Glutamatergic neuron (in vitro differentiated cells): ENCODE measurements at regions not wholly inside any gene's neighbourhood (a gene's known extent, or its start where the extent isn't known, plus 50 kb on each side); places are given as distances from the start of the nearest gene placed in this dataset.

Experiments used
- DNase-seq: peaks from one replicate; pipeline ENCODE4 v3.0.0; 2022
- H3K27ac Mint-ChIP-seq: one replicate; pipeline ENCODE4 v1.8.0; 2020; ENCODE audit warnings: mild to moderate bottlenecking, mixed read lengths, inconsistent platforms; ENCODE audit not compliant: unreplicated experiment
- H3K27me3 Mint-ChIP-seq: one replicate; pipeline ENCODE4 v1.8.0; 2020; ENCODE audit warnings: mild to moderate bottlenecking, moderate library complexity, mixed read lengths, inconsistent platforms; ENCODE audit not compliant: unreplicated experiment
- H3K36me3 Mint-ChIP-seq: one replicate; pipeline ENCODE4 v1.8.0; 2020; ENCODE audit warnings: mild to moderate bottlenecking, mixed read lengths, inconsistent platforms; ENCODE audit not compliant: unreplicated experiment
- H3K4me1 Mint-ChIP-seq: one replicate; pipeline ENCODE4 v1.8.0; 2020; ENCODE audit warnings: mild to moderate bottlenecking, low read depth, mixed read lengths, inconsistent platforms; ENCODE audit not compliant: unreplicated experiment
- H3K4me3 Mint-ChIP-seq: one replicate; pipeline ENCODE4 v1.8.0; 2020; ENCODE audit warnings: mild to moderate bottlenecking, mixed read lengths, inconsistent platforms; ENCODE audit not compliant: unreplicated experiment
- H3K9me3 Mint-ChIP-seq: one replicate; pipeline ENCODE4 v1.8.0; 2020; ENCODE audit warnings: mild to moderate bottlenecking, moderate library complexity, mixed read lengths, inconsistent platforms; ENCODE audit not compliant: unreplicated experiment
- TF ChIP-seq, protein P1 (sequence below): fragments of 200-600 bp; sonication (generic); IDR thresholded peaks from one replicate; pipeline ENCODE4 v1.5.0; 2021; ENCODE audit not compliant: partially characterized antibody, unreplicated experiment

DNA sequence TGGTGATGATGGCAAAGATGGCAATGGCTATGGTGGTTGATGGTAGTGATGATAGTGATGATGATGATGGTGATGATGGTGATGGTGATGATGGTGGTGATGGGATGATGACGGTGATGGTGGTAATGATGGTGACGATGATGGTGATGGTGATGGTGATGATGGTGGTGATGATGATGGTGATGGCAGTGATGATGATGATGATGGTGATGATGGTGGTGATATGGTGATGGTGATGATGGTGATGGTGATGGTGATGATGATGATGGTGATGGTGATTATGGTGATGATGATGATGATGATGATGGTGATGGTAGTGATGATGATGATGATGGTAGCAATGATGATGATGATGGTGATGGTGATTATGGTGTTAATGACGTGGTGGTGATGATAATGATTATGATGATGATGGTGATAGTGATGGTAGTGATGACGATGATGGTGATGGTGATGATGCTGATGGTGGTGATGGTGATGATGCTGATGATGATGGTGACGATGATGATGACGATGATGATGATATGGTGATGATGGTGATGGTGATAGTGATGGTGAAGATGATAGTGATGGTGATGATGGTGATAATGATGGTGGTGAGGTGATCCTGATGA is 232.1 kb downstream of the BRD1 start:
- Mint-ChIP-seq H3K27ac (no peak overlapping the region), H3K27me3 (peaks cover 3% of the 10 kb centered on the region), H3K4me1 (no peaks in the 10 kb centered on the region), H3K4me3 (no peak overlapping the region), H3K36me3 (no peaks in the 10 kb centered on the region), H3K9me3 (peaks cover 12% of the 10 kb centered on the region)
- TF ChIP-seq, protein P1, sequence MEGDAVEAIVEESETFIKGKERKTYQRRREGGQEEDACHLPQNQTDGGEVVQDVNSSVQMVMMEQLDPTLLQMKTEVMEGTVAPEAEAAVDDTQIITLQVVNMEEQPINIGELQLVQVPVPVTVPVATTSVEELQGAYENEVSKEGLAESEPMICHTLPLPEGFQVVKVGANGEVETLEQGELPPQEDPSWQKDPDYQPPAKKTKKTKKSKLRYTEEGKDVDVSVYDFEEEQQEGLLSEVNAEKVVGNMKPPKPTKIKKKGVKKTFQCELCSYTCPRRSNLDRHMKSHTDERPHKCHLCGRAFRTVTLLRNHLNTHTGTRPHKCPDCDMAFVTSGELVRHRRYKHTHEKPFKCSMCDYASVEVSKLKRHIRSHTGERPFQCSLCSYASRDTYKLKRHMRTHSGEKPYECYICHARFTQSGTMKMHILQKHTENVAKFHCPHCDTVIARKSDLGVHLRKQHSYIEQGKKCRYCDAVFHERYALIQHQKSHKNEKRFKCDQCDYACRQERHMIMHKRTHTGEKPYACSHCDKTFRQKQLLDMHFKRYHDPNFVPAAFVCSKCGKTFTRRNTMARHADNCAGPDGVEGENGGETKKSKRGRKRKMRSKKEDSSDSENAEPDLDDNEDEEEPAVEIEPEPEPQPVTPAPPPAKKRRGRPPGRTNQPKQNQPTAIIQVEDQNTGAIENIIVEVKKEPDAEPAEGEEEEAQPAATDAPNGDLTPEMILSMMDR, result no peak
- no peak for DNase-seq

DNA sequence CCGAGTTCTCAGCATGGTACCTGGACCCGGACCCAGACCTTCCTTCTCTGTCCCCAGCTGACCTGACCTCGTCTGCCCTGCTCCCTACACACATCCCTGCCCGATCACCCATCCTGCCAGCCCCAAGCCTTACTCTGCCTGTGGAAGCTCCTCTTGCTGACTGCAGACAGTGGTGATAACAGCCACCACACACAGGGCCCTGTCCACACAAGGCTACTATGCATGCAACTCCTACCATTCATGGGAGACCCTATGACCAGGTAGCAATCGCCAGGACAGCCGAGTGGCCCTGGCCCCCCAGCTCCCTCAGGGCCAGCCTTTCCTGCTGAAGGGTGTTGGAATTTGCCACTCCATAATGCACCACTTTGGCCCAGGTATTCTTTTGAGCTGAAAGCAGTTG is 233.6 kb downstream of the BRD1 start:
- H3K4me1 Mint-ChIP-seq, result no peaks in the 10 kb centered on the region

DNA sequence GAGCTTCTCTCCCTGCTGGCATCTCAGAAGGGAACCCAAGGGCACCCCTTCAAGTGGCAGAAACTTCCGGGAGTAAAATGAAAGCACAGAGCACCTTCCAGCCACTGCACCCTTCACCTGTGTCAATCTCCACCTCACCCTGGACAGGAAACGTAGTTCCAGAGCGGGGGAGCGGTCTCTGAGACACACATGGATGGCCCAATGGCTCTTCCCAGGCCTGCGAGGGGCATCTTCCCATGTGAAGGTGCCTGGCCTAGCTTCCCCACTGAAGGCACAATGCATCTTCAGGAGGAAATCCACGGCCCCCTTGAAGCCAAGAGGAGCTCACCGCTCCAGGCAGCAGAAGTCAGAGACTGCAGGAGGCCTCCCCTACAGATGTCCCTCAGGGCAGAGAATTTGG is 234.2 kb downstream of the BRD1 start:
- Mint-ChIP-seq H3K9me3 (peaks cover 14% of the 10 kb centered on the region), H3K4me1 (no peaks in the 10 kb centered on the region), H3K27ac (no peak overlapping the region), H3K27me3 (no peaks in the 10 kb centered on the region), H3K36me3 (peaks cover 6% of the 10 kb centered on the region), H3K4me3 (no peak overlapping the region)
- TF ChIP-seq, protein P1, result no peak
- DNase-seq, result no peak

More for the DNA sequence above, 233.6 kb downstream of the BRD1 start:
- DNase-seq, result no peak
- Mint-ChIP-seq H3K9me3 (peaks cover 11% of the 10 kb centered on the region), H3K27me3 (no peaks in the 10 kb centered on the region), H3K4me3 (no peak overlapping the region), H3K36me3 (no peaks in the 10 kb centered on the region), H3K27ac (no peak overlapping the region)
- TF ChIP-seq, protein P1, result no peak

DNA sequence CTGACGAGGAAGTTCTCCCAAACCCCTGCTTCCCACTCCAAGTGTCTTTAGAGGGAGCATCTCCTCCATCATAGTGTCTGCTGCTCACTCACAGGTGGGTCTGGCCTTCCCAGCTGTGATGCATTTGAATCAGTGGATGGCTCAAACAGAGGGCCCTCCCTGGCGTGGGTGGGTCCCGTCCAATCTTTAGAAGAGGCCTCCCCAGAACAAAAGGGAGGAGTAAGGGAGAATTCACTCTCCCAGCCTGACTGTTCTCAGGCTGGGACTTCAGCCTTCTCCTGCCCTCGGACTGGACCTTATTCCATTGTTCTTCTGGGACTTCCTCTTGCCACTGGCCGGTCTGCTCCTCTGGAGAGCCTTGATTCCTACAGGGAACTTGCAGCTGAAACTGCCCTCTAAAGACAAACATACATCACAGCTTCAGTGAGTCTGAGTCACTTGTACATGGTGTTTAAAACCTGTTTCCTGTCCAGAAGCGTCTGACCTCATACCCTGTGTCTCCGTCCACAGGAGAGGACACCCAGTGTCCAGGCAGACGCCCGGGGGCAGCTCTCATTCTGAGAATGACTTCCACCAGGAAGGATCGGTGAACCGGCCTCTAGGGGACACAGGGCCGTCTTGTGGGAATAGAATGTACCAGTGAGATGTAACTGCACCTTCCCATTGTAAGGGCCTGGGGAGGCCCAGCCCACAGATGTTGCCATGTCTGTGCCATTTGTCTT is 234.7 kb downstream of the BRD1 start:
- Mint-ChIP-seq H3K27me3 (no peaks in the 10 kb centered on the region), H3K4me1 (no peaks in the 10 kb centered on the region), H3K27ac (no peak overlapping the region), H3K4me3 (no peak overlapping the region), H3K9me3 (peaks cover 18% of the 10 kb centered on the region), H3K36me3 (peaks cover 9% of the 10 kb centered on the region)
- TF ChIP-seq, protein P1, result no peak
- DNase-seq, result no peak

DNA sequence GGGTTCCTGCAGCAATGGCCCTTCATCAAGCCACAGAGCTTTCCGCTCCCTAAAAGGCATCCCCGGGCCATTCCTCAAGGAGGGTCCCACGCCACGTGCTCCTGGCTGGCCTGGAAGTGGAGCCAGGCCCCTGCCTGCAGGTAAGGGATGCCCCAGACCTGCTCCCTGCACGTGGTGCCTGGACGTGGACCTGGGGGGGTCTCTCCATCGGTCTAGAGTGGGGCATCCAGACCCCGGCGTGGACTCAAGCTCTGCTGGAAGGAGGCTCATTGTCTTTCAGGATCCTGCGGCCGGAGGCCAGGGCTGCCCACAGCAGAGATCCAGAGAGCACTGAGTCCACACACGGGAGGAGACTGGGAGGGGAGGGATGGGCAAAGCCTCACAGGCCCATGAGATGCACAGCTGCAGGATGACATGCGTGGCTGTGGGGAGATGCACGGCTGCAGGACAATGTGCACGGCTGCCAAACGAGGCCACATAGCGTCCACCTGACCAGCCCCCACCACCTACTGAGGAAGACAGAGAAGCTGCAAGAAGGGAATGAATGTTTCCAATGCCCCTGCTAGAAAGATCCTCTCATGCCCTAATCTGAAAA is 236.7 kb downstream of the BRD1 start:
- Mint-ChIP-seq H3K9me3 (peaks cover 25% of the 10 kb centered on the region), H3K27ac (no peak overlapping the region), H3K27me3 (no peaks in the 10 kb centered on the region), H3K36me3 (peaks cover 14% of the 10 kb centered on the region), H3K4me3 (no peak overlapping the region), H3K4me1 (no peaks in the 10 kb centered on the region)
- TF ChIP-seq, protein P1, result no peak
- DNase-seq, result no peak
